GM23338 (cell line): ENCODE measurements at regions not wholly inside any gene's neighbourhood (a gene's known extent, or its start where the extent isn't known, plus 50 kb on each side); places are given as distances from the start of the nearest gene placed in this dataset.

Experiments used
- ATAC-seq: fragments of 200-7000 bp; cut with Tn5 transposase; 3 replicates; pipeline ENCODE4 v1.9.1; 2020
- DNase-seq: peaks from one replicate; pipeline ENCODE4 v3.0.0-alpha.2; 2015; ENCODE audit warnings: low spot score
- H2AFZ ChIP-seq: fragments of 200-600 bp; sonication (generic); 2 replicates; pipeline ENCODE4 v1.8.0; 2016; ENCODE audit warnings: antibody characterized with exemption, mild to moderate bottlenecking, moderate library complexity
- H3F3A ChIP-seq: fragments of 200-600 bp; sonication (generic); replicated peaks from 2 replicates; pipeline ENCODE4 v1.8.0; 2017; ENCODE audit warnings: antibody characterized with exemption, mixed run types, low read depth
- H3K27ac ChIP-seq: fragments of 200-600 bp; sonication (generic); 2 replicates; pipeline ENCODE4 v1.6.1; 2016; ENCODE audit warnings: low read depth
- H3K27me3 ChIP-seq: fragments of 200-600 bp; sonication (generic); 2 replicates; pipeline ENCODE4 v1.8.0; 2016; ENCODE audit warnings: mild to moderate bottlenecking, mixed run types, moderate library complexity; ENCODE audit not compliant: insufficient read depth
- H3K36me3 ChIP-seq: fragments of 200-600 bp; sonication (generic); 2 replicates; pipeline ENCODE4 v1.8.0; 2016; ENCODE audit warnings: mild to moderate bottlenecking; ENCODE audit not compliant: insufficient read depth
- H3K4me1 ChIP-seq: fragments of 200-600 bp; sonication (generic); 2 replicates; pipeline ENCODE4 v1.8.0; 2016; ENCODE audit warnings: mild to moderate bottlenecking, moderate library complexity; ENCODE audit not compliant: insufficient read depth
- H3K4me2 ChIP-seq: fragments of 200-600 bp; sonication (generic); 2 replicates; pipeline ENCODE4 v1.7.1; 2017; ENCODE audit warnings: mixed run types
- H3K4me3 ChIP-seq: fragments of 200-600 bp; sonication (generic); 2 replicates; pipeline ENCODE4 v1.6.1; 2016; ENCODE audit warnings: mixed run types
- H3K79me2 ChIP-seq: fragments of 200-600 bp; sonication (generic); replicated peaks from 2 replicates; pipeline ENCODE4 v1.8.0; 2017; ENCODE audit warnings: mild to moderate bottlenecking; ENCODE audit not compliant: insufficient read depth
- H3K9me2 ChIP-seq: fragments of 200-600 bp; sonication (generic); 2 replicates; pipeline ENCODE4 v1.8.0; 2017; ENCODE audit not compliant: insufficient read depth
- H4K20me1 ChIP-seq: fragments of 200-600 bp; sonication (generic); replicated peaks from 2 replicates; pipeline ENCODE4 v1.8.0; 2017; ENCODE audit warnings: mild to moderate bottlenecking; ENCODE audit not compliant: insufficient read depth
- H3K27ac Mint-ChIP-seq: 2 replicates; pipeline ENCODE4 v1.8.0; 2020; ENCODE audit warnings: inconsistent platforms, mild to moderate bottlenecking, moderate library complexity, mixed read lengths
- H3K27me3 Mint-ChIP-seq: 3 replicates; pipeline ENCODE4 v1.8.0; 2022; ENCODE audit warnings: low read depth, mild to moderate bottlenecking, moderate library complexity, mixed read lengths, inconsistent platforms; ENCODE audit not compliant: insufficient read depth, poor library complexity
- H3K36me3 Mint-ChIP-seq: 3 replicates; pipeline ENCODE4 v1.8.0; 2021; ENCODE audit warnings: low read depth, mild to moderate bottlenecking, inconsistent platforms, moderate library complexity, mixed read lengths
- H3K4me1 Mint-ChIP-seq: 3 replicates; pipeline ENCODE4 v1.8.0; 2020; ENCODE audit warnings: mild to moderate bottlenecking, inconsistent platforms, mixed read lengths
- H3K4me3 Mint-ChIP-seq: 3 replicates; pipeline ENCODE4 v1.8.0; 2021; ENCODE audit warnings: moderate library complexity, mild to moderate bottlenecking, inconsistent platforms, mixed read lengths
- H3K9me3 Mint-ChIP-seq: 3 replicates; pipeline ENCODE4 v1.8.0; 2020; ENCODE audit warnings: moderate library complexity, mild to moderate bottlenecking, inconsistent platforms, mixed read lengths
- NANOG ChIP-seq: IDR thresholded peaks from 2 replicates; pipeline ENCODE4 v1.6.1; 2016; ENCODE audit warnings: antibody characterized with exemption, borderline replicate concordance
- POLR2AphosphoS5 ChIP-seq: IDR thresholded peaks from 2 replicates; pipeline ENCODE4 v1.6.1; 2016; ENCODE audit warnings: antibody characterized with exemption, low read depth
- ZNF462 ChIP-seq: fragments of 250-450 bp; sonication (Bioruptor Pico); IDR thresholded peaks from 2 replicates; pipeline ENCODE4 v1.5.0; 2020; ENCODE audit warnings: mild to moderate bottlenecking, moderate library complexity

GRCh38 chr3:177946936-177947335 lies 589.3 kb upstream of the KCNMB2 start:
- no peak for ATAC-seq
- Mint-ChIP-seq H3K4me3 (no peak overlapping the region), H3K9me3 (no peaks in the 10 kb centered on the region)

More at GRCh38 chr3:177946936-177947335, 589.3 kb upstream of the KCNMB2 start:
- H3K4me3 ChIP-seq, result no peak overlapping the region
- TF ChIP-seq POLR2AphosphoS5 (no peak), ZNF462 (CRISPR knock-in tag) (no peak), NANOG (no peak)
- no peak overlapping the region for H3K27ac ChIP-seq
- no peaks in the 10 kb centered on the region for H3K79me2 ChIP-seq
- H3K36me3 ChIP-seq, result no peaks in the 10 kb centered on the region
- H3K9me2 ChIP-seq, result no peaks in the 10 kb centered on the region; the same call in 1 of the 2 replicates
- H3K4me1 Mint-ChIP-seq, result peaks cover 4% of the 10 kb centered on the region
- H3F3A ChIP-seq, result no peaks in the 10 kb centered on the region
- H3K36me3 Mint-ChIP-seq, result no peaks in the 10 kb centered on the region
- peaks cover 4% of the 10 kb centered on the region for H3K4me1 ChIP-seq
- no peaks in the 10 kb centered on the region for H4K20me1 ChIP-seq
- no peak overlapping the region for H2AFZ ChIP-seq
- H3K27me3 Mint-ChIP-seq, result peaks cover 2% of the 10 kb centered on the region
- H3K4me2 ChIP-seq, result no peak overlapping the region
- no peak for DNase-seq
- H3K27ac Mint-ChIP-seq, result no peak overlapping the region
- H3K27me3 ChIP-seq, result no peaks in the 10 kb centered on the region
